ENCODE measurements at regions not wholly inside any gene's neighbourhood (a gene's known extent, or its start where the extent isn't known, plus 50 kb on each side); places are given as distances from the start of the nearest gene placed in this dataset.

GRCh38 chr12:41919048-41919447 lies 225.6 kb downstream of the GXYLT1 start:
- TF ChIP-seq CTCF (IDR thresholded peaks at IDR 0.05) (no peak), POLR2A (IDR thresholded peaks at IDR 0.05) (no peak)

Data from uterus (tissue), 2 donors.